Thyroid gland (tissue), 4 donors: ENCODE measurements at regions not wholly inside any gene's neighbourhood (a gene's known extent, or its start where the extent isn't known, plus 50 kb on each side); places are given as distances from the start of the nearest gene placed in this dataset.

Experiments used
- DNase-seq, 2 donors: peaks; one replicate each; pipeline ENCODE4 v3.0.0-alpha.2; 2019
- H3K27ac ChIP-seq, 3 donors: fragments of 200-600 bp; sonication (generic); 1 replicate in 2 of 3; 2 replicates in 1 of 3; pipeline ENCODE4 v1.5.1; 2016 to 2019; ENCODE audit warnings: mild to moderate bottlenecking in 1 of 3, moderate library complexity in 1 of 3
- H3K27me3 ChIP-seq: fragments of 200-600 bp; sonication (generic); one replicate; pipeline ENCODE4 v1.5.1; 2019
- H3K36me3 ChIP-seq, 2 donors: fragments of 200-600 bp; sonication (generic); one replicate each; pipeline ENCODE4 v1.5.1; 2016 to 2019
- H3K4me1 ChIP-seq, 2 donors: fragments of 200-600 bp; sonication (generic); one replicate each; pipeline ENCODE4 v1.5.1; 2017 to 2019
- H3K4me3 ChIP-seq, 3 donors: fragments of 200-600 bp; sonication (generic); replicated peaks in 1 of 3; 1 replicate in 2 of 3; 2 replicates in 1 of 3; pipeline ENCODE4 v1.5.1; 2016; ENCODE audit warnings: mild to moderate bottlenecking in 1 of 3
- H3K9me3 ChIP-seq: fragments of 200-600 bp; sonication (generic); one replicate; pipeline ENCODE4 v1.5.1; 2017
- POLR2A ChIP-seq, 2 donors: fragments of 450-650 bp; IDR thresholded peaks; one replicate each; pipeline ENCODE4 v1.6.1; 2017; ENCODE audit warnings: antibody characterized with exemption in 2 of 2, mild to moderate bottlenecking in 2 of 2, moderate library complexity in 1 of 2
- WGBS, 2 donors: methylation state at CpG; one replicate each; pipeline ENCODE4 v1.1.5; 2017; 5-methylcytosine and 5-hydroxymethylcytosine counted together
- intact Hi-C: fragments of 100-400 bp; cut with DNase I; formaldehyde crosslinking; loops from one replicate; pipeline ENCODE4 v1.15.1; 2023
- TF ChIP-seq, protein P1 (sequence below), 6 experiments: fragments of 200-600 bp in 3 of 6; fragments of 450-650 bp in 3 of 6; sonication (generic) in 3 of 6; IDR thresholded peaks; one replicate each; pipeline ENCODE4 v1.5.1; 2016 to 2019; ENCODE audit warnings: antibody characterized with exemption in 6 of 6, mild to moderate bottlenecking in 2 of 6, inconsistent platforms in 1 of 6, moderate library complexity in 1 of 6

DNA sequence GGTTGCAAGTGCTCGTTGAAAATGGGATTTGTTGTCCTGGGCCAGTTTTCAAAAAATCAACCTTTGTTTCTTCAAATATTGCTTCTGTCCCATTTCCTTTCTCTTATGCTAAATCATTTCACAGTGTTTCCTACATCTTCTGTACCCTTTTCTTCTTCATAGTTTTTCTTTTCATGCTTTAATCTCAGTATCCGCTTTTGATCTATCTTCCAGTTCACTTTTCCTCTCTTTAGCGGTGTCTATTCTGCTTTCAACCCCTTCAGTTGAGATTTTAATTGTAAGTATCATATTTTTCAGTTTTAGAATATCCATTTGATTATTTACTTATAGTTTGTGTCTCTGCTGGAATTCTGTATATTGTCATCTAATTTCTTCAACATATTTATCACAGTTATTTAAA lies 311.7 kb upstream of the TPM1 start:
- Histone ChIP-seq H3K4me3 (no peak overlapping the region), H3K4me1 (no peaks in the 10 kb centered on the region), H3K27ac (no peak overlapping the region), H3K9me3 (no peaks in the 10 kb centered on the region), H3K36me3 (peaks cover 0 to 4% of the 10 kb centered on the region in 2 donors), H3K27me3 (no peaks in the 10 kb centered on the region)
- intact Hi-C loops, result no loop called here
- DNase-seq, result no peak
- WGBS, 2 donors, result 97 to 98% methylated on average over 3 of the region's 3 CpGs
- TF ChIP-seq POLR2A (IDR thresholded peaks at IDR 0.05), result no peak
- TF ChIP-seq, protein P1, sequence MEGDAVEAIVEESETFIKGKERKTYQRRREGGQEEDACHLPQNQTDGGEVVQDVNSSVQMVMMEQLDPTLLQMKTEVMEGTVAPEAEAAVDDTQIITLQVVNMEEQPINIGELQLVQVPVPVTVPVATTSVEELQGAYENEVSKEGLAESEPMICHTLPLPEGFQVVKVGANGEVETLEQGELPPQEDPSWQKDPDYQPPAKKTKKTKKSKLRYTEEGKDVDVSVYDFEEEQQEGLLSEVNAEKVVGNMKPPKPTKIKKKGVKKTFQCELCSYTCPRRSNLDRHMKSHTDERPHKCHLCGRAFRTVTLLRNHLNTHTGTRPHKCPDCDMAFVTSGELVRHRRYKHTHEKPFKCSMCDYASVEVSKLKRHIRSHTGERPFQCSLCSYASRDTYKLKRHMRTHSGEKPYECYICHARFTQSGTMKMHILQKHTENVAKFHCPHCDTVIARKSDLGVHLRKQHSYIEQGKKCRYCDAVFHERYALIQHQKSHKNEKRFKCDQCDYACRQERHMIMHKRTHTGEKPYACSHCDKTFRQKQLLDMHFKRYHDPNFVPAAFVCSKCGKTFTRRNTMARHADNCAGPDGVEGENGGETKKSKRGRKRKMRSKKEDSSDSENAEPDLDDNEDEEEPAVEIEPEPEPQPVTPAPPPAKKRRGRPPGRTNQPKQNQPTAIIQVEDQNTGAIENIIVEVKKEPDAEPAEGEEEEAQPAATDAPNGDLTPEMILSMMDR (IDR thresholded peaks at IDR 0.05), result no peak

DNA sequence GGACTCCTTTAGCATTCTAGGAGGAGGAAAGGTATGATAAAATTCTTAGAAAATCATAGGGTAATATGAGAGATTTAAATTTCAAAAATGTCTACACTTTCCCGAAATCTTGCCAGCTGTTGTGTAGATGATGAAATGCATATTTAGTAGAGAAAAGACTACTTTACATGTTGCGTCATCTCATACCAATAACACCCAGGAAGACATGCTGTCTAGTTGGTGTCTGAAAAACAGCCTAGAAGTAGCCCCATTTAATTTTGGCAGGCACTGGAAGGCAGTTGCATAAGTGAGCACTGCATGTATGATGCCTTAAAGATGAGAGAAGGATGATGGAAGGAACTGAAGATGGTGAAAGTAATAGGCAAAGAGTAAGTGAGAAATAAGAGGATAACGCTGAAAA lies 310.5 kb upstream of the TPM1 start:
- Histone ChIP-seq H3K27ac (no peak overlapping the region), H3K9me3 (no peaks in the 10 kb centered on the region), H3K36me3 (peaks cover 0 to 1% of the 10 kb centered on the region in 2 donors), H3K27me3 (no peaks in the 10 kb centered on the region), H3K4me1 (no peaks in the 10 kb centered on the region), H3K4me3 (no peak overlapping the region)
- TF ChIP-seq, protein P1 (IDR thresholded peaks at IDR 0.05), result no peak
- TF ChIP-seq POLR2A (IDR thresholded peaks at IDR 0.05), result no peak
- intact Hi-C loops, result no loop called here
- WGBS, 2 donors, result 95 to 96% methylated on average over 3 of the region's 3 CpGs
- DNase-seq, result no peak

GRCh38 chr15:62734706-62735105 lies 307.8 kb upstream of the TPM1 start:
- H3K36me3 ChIP-seq, result peaks cover 0 to 10% of the 10 kb centered on the region in 2 donors
- H3K27me3 ChIP-seq, result no peaks in the 10 kb centered on the region
- DNase-seq, result no peak
- intact Hi-C loops, result no loop called here
- H3K9me3 ChIP-seq, result no peaks in the 10 kb centered on the region
- no peaks in the 10 kb centered on the region for H3K4me1 ChIP-seq
- H3K4me3 ChIP-seq, result no peak overlapping the region
- no peak overlapping the region for H3K27ac ChIP-seq
- WGBS, 2 donors, result 93 to 95% methylated on average over 5 of the region's 5 CpGs
- TF ChIP-seq, protein P1 (IDR thresholded peaks at IDR 0.05), result no peak
- TF ChIP-seq POLR2A (IDR thresholded peaks at IDR 0.05), result no peak

- Histone ChIP-seq H3K4me3 (no peak overlapping the region), H3K9me3 (no peaks in the 10 kb centered on the region), H3K27me3 (no peaks in the 10 kb centered on the region), H3K4me1 (peaks cover under 1 to 1% of the 10 kb centered on the region in 2 donors), H3K27ac (no peak overlapping the region), H3K36me3 (peaks cover 0 to 11% of the 10 kb centered on the region in 2 donors)
- 96 to 98% methylated on average over 13 to 14 of the region's 14 CpGs for WGBS, 2 donors
- intact Hi-C loops, result no loop called here
- TF ChIP-seq POLR2A (IDR thresholded peaks at IDR 0.05), result no peak
- TF ChIP-seq, protein P1 (IDR thresholded peaks at IDR 0.05), result no peak
- no peak for DNase-seq
Observed at GRCh38 chr15:62736756-62737155, 305.8 kb upstream of the TPM1 start.

GRCh38 chr15:62737551-62737950 lies 305.0 kb upstream of the TPM1 start:
- H3K4me1 ChIP-seq, result peaks cover 8 to 9% of the 10 kb centered on the region in 2 donors
- no peak for DNase-seq
- H3K27me3 ChIP-seq, result no peaks in the 10 kb centered on the region
- peaks cover 0 to 11% of the 10 kb centered on the region in 2 donors for H3K36me3 ChIP-seq
- no peaks in the 10 kb centered on the region for H3K9me3 ChIP-seq
- TF ChIP-seq POLR2A (IDR thresholded peaks at IDR 0.05), result no peak
- TF ChIP-seq, protein P1 (IDR thresholded peaks at IDR 0.05), result no peak
- H3K4me3 ChIP-seq, result no peak overlapping the region
- WGBS, 2 donors, result 82 to 92% methylated on average over 4 of the region's 4 CpGs
- intact Hi-C loops, result no loop called here
- H3K27ac ChIP-seq, result no peak overlapping the region
